Stimulated activated naive CD8-positive, alpha-beta T cell treated with anti-CD3 and anti-CD28 coated beads, Interleukin-15, Interleukin-2, amounts not matched to agents 100 ng/mL and 50 ng/mL, for 24 hours (primary cell): ENCODE measurements at regions not wholly inside any gene's neighbourhood (a gene's known extent, or its start where the extent isn't known, plus 50 kb on each side); places are given as distances from the start of the nearest gene placed in this dataset.
"Not testable (repeated sequence)": the region's sequence is repeated elsewhere in the genome, so short reads cannot be mapped to it uniquely, and the experiment has no call there.

Source experiments
- H3K27ac Mint-ChIP-seq: one replicate; pipeline ENCODE4 v1.8.0; 2021; ENCODE audit warnings: mild to moderate bottlenecking, mixed read lengths
- H3K27me3 Mint-ChIP-seq: one replicate; pipeline ENCODE4 v1.8.0; 2021; ENCODE audit warnings: mixed read lengths
- H3K36me3 Mint-ChIP-seq: one replicate; pipeline ENCODE4 v1.8.0; 2021; ENCODE audit warnings: low read depth, mixed read lengths
- H3K4me1 Mint-ChIP-seq: one replicate; pipeline ENCODE4 v1.8.0; 2021; ENCODE audit warnings: low read depth, mixed read lengths
- H3K4me3 Mint-ChIP-seq: one replicate; pipeline ENCODE4 v1.8.0; 2021; ENCODE audit warnings: mild to moderate bottlenecking, mixed read lengths
- H3K9me3 Mint-ChIP-seq: one replicate; pipeline ENCODE4 v1.8.0; 2021; ENCODE audit warnings: mixed read lengths

GRCh38 chr10:6843481-6843881 is 263.4 kb upstream of the PRKCQ start:
- H3K4me3 Mint-ChIP-seq: no peak overlapping the region
- H3K27me3 Mint-ChIP-seq: peaks cover 5% of the 10 kb centered on the region
- no peaks in the 10 kb centered on the region for H3K36me3 Mint-ChIP-seq
- peaks cover 10% of the 10 kb centered on the region for H3K4me1 Mint-ChIP-seq
- no peaks in the 10 kb centered on the region for H3K9me3 Mint-ChIP-seq
- H3K27ac Mint-ChIP-seq: peak overlapping the region; percentile 7

GRCh38 chr10:6842722-6843121 is 262.6 kb upstream of the PRKCQ start:
- Mint-ChIP-seq H3K27ac (no peak overlapping the region), H3K4me3 (no peak overlapping the region), H3K9me3 (no peaks in the 10 kb centered on the region), H3K36me3 (no peaks in the 10 kb centered on the region), H3K4me1 (peaks cover 10% of the 10 kb centered on the region), H3K27me3 (peaks cover 5% of the 10 kb centered on the region)

GRCh38 chr10:6841761-6842160 is 261.7 kb upstream of the PRKCQ start:
- H3K27me3 Mint-ChIP-seq: peaks cover 5% of the 10 kb centered on the region
- peaks cover 10% of the 10 kb centered on the region for H3K4me1 Mint-ChIP-seq
- no peaks in the 10 kb centered on the region for H3K9me3 Mint-ChIP-seq
- H3K27ac Mint-ChIP-seq: no peak overlapping the region
- H3K4me3 Mint-ChIP-seq: no peak overlapping the region
- no peaks in the 10 kb centered on the region for H3K36me3 Mint-ChIP-seq

GRCh38 chr10:6840766-6841165 is 260.7 kb upstream of the PRKCQ start:
- no peaks in the 10 kb centered on the region for H3K36me3 Mint-ChIP-seq
- H3K27me3 Mint-ChIP-seq: peaks cover 5% of the 10 kb centered on the region
- no peaks in the 10 kb centered on the region for H3K9me3 Mint-ChIP-seq
- peaks cover 10% of the 10 kb centered on the region for H3K4me1 Mint-ChIP-seq
- peak overlapping the region; percentile 54 for H3K27ac Mint-ChIP-seq
- H3K4me3 Mint-ChIP-seq: no peak overlapping the region

- H3K4me1 Mint-ChIP-seq: peaks cover 10% of the 10 kb centered on the region
- H3K27ac Mint-ChIP-seq: peak overlapping the region; percentile 54
- H3K9me3 Mint-ChIP-seq: no peaks in the 10 kb centered on the region
- no peaks in the 10 kb centered on the region for H3K36me3 Mint-ChIP-seq
- no peak overlapping the region for H3K4me3 Mint-ChIP-seq
- peaks cover 5% of the 10 kb centered on the region for H3K27me3 Mint-ChIP-seq
These were observed 260.2 kb upstream of the PRKCQ start for GRCh38 chr10:6840201-6840691.

- Mint-ChIP-seq H3K27ac (no peak overlapping the region), H3K4me1 (peaks cover 10% of the 10 kb centered on the region), H3K27me3 (peaks cover 5% of the 10 kb centered on the region), H3K36me3 (no peaks in the 10 kb centered on the region), H3K4me3 (no peak overlapping the region), H3K9me3 (no peaks in the 10 kb centered on the region)
These were observed 258.0 kb upstream of the PRKCQ start for GRCh38 chr10:6838118-6838517.

GRCh38 chr10:6833458-6834011 is 253.5 kb upstream of the PRKCQ start:
- Mint-ChIP-seq H3K4me3 (no peak overlapping the region), H3K27ac (no peak overlapping the region), H3K4me1 (no peaks in the 10 kb centered on the region), H3K9me3 (no peaks in the 10 kb centered on the region), H3K27me3 (no peaks in the 10 kb centered on the region), H3K36me3 (no peaks in the 10 kb centered on the region)

- not testable (repeated sequence) for H3K36me3 Mint-ChIP-seq
These were observed 250.9 kb upstream of the PRKCQ start for GRCh38 chr10:6830981-6831380.

GRCh38 chr10:6824793-6825192 is 244.7 kb upstream of the PRKCQ start:
- not testable (repeated sequence) for H3K27ac Mint-ChIP-seq

More at GRCh38 chr10:6830981-6831380, 250.9 kb upstream of the PRKCQ start:
- not testable (repeated sequence) for H3K27ac Mint-ChIP-seq, H3K27me3 Mint-ChIP-seq, H3K9me3 Mint-ChIP-seq, H3K4me1 Mint-ChIP-seq, H3K4me3 Mint-ChIP-seq

GRCh38 chr10:6823770-6824169 is 243.7 kb upstream of the PRKCQ start:
- peaks cover 11% of the 10 kb centered on the region for H3K27me3 Mint-ChIP-seq
- H3K4me1 Mint-ChIP-seq: no peaks in the 10 kb centered on the region
- H3K36me3 Mint-ChIP-seq: no peaks in the 10 kb centered on the region
- H3K9me3 Mint-ChIP-seq: no peaks in the 10 kb centered on the region
- H3K27ac Mint-ChIP-seq: no peak overlapping the region
- H3K4me3 Mint-ChIP-seq: no peak overlapping the region

More at GRCh38 chr10:6824793-6825192, 244.7 kb upstream of the PRKCQ start:
- not testable (repeated sequence) for H3K36me3 Mint-ChIP-seq, H3K4me3 Mint-ChIP-seq, H3K27me3 Mint-ChIP-seq, H3K9me3 Mint-ChIP-seq, H3K4me1 Mint-ChIP-seq

- H3K27me3 Mint-ChIP-seq: peaks cover 27% of the 10 kb centered on the region
- no peaks in the 10 kb centered on the region for H3K4me1 Mint-ChIP-seq
- H3K36me3 Mint-ChIP-seq: no peaks in the 10 kb centered on the region
- H3K9me3 Mint-ChIP-seq: no peaks in the 10 kb centered on the region
- H3K27ac Mint-ChIP-seq: no peak overlapping the region
- H3K4me3 Mint-ChIP-seq: no peak overlapping the region
These were observed 239.2 kb upstream of the PRKCQ start for GRCh38 chr10:6819301-6819700.

GRCh38 chr10:6817770-6818169 is 237.7 kb upstream of the PRKCQ start:
- Mint-ChIP-seq H3K4me1 (no peaks in the 10 kb centered on the region), H3K36me3 (no peaks in the 10 kb centered on the region), H3K27ac (no peak overlapping the region), H3K4me3 (no peak overlapping the region), H3K27me3 (peaks cover 28% of the 10 kb centered on the region), H3K9me3 (no peaks in the 10 kb centered on the region)

GRCh38 chr10:6815346-6815745 is 235.3 kb upstream of the PRKCQ start:
- H3K27ac Mint-ChIP-seq: no peak overlapping the region
- no peak overlapping the region for H3K4me3 Mint-ChIP-seq
- H3K27me3 Mint-ChIP-seq: peaks cover 44% of the 10 kb centered on the region
- no peaks in the 10 kb centered on the region for H3K36me3 Mint-ChIP-seq
- H3K4me1 Mint-ChIP-seq: no peaks in the 10 kb centered on the region
- H3K9me3 Mint-ChIP-seq: no peaks in the 10 kb centered on the region

- Mint-ChIP-seq H3K36me3 (no peaks in the 10 kb centered on the region), H3K4me1 (no peaks in the 10 kb centered on the region), H3K27me3 (peaks cover 39% of the 10 kb centered on the region), H3K9me3 (no peaks in the 10 kb centered on the region), H3K27ac (no peak overlapping the region), H3K4me3 (no peak overlapping the region)
These were observed 233.8 kb upstream of the PRKCQ start for GRCh38 chr10:6813856-6814255.

GRCh38 chr10:6813306-6813705 is 233.2 kb upstream of the PRKCQ start:
- H3K27ac Mint-ChIP-seq: no peak overlapping the region
- no peaks in the 10 kb centered on the region for H3K4me1 Mint-ChIP-seq
- H3K4me3 Mint-ChIP-seq: no peak overlapping the region
- H3K27me3 Mint-ChIP-seq: peaks cover 37% of the 10 kb centered on the region
- no peaks in the 10 kb centered on the region for H3K36me3 Mint-ChIP-seq
- no peaks in the 10 kb centered on the region for H3K9me3 Mint-ChIP-seq

GRCh38 chr10:6811153-6811552 is 231.1 kb upstream of the PRKCQ start:
- Mint-ChIP-seq H3K4me3 (no peak overlapping the region), H3K9me3 (no peaks in the 10 kb centered on the region), H3K36me3 (no peaks in the 10 kb centered on the region), H3K27ac (no peak overlapping the region), H3K27me3 (peaks cover 25% of the 10 kb centered on the region), H3K4me1 (no peaks in the 10 kb centered on the region)
